MV-4-11 (cell line): ENCODE measurements at regions not wholly inside any gene's neighbourhood (a gene's known extent, or its start where the extent isn't known, plus 50 kb on each side); places are given as distances from the start of the nearest gene placed in this dataset.
"Not testable (repeated sequence)": the region's sequence is repeated elsewhere in the genome, so short reads cannot be mapped to it uniquely, and the experiment has no call there.

Source experiments
- DNase-seq: peaks from one replicate; lab custom pipeline; 2025; lab: John Stamatoyannopoulos, UW

GRCh38 chr15:31179693-31180092 is 78.2 kb upstream of the TRPM1 start:
- DNase-seq = no peak

- DNase-seq = no peak
Observed at GRCh38 chr15:31193291-31193690, 91.8 kb upstream of the TRPM1 start.

- no peak for DNase-seq
Observed at GRCh38 chr15:31195871-31196270, 94.3 kb upstream of the TRPM1 start.

GRCh38 chr15:31197497-31198414 is 96.2 kb upstream of the TRPM1 start:
- peak; percentile 14 for DNase-seq

GRCh38 chr15:31200735-31201151 is 99.2 kb upstream of the TRPM1 start:
- DNase-seq = no peak

- no peak for DNase-seq
Observed at GRCh38 chr15:31202953-31203352, 101.4 kb upstream of the TRPM1 start.

- no peak for DNase-seq
Observed at GRCh38 chr15:31203999-31204398, 102.5 kb upstream of the TRPM1 start.

GRCh38 chr15:31206386-31207181 is 105.1 kb upstream of the TRPM1 start:
- DNase-seq = no peak

GRCh38 chr15:31207246-31207645 is 105.7 kb upstream of the TRPM1 start:
- no peak for DNase-seq

- DNase-seq = not testable (repeated sequence)
Observed at GRCh38 chr15:31207861-31208260, 106.3 kb upstream of the TRPM1 start.

GRCh38 chr15:31208817-31209216 is 107.3 kb upstream of the TRPM1 start:
- no peak for DNase-seq

- DNase-seq = no peak
Observed at GRCh38 chr15:31211353-31211752, 109.8 kb upstream of the TRPM1 start.

GRCh38 chr15:31212326-31213080 is 111.0 kb upstream of the TRPM1 start:
- peak; percentile 88 for DNase-seq

GRCh38 chr15:31214158-31214863 is 112.3 kb upstream of the KLF13 start:
- DNase-seq = no peak

GRCh38 chr15:31214864-31215489 is 111.7 kb upstream of the KLF13 start:
- DNase-seq = peak; percentile 47

- peak; percentile 69 for DNase-seq
Observed at GRCh38 chr15:31215490-31216214, 111.0 kb upstream of the KLF13 start.

- DNase-seq = peak; percentile 94
Observed at GRCh38 chr15:31216215-31216911, 110.3 kb upstream of the KLF13 start.

- no peak for DNase-seq
Observed at GRCh38 chr15:31217067-31217466, 109.6 kb upstream of the KLF13 start.

- DNase-seq = no peak
Observed at GRCh38 chr15:31217566-31218270, 108.9 kb upstream of the KLF13 start.
